GM21529 (cell line): ENCODE measurements at regions not wholly inside any gene's neighbourhood (a gene's known extent, or its start where the extent isn't known, plus 50 kb on each side); places are given as distances from the start of the nearest gene placed in this dataset.
"Not testable (repeated sequence)": the region's sequence is repeated elsewhere in the genome, so short reads cannot be mapped to it uniquely, and the experiment has no call there.

Experiments used
- ATAC-seq: cut with Tn5 transposase; IDR thresholded peaks from one replicate; pipeline ENCODE4 v1.9.1; 2021; ENCODE audit not compliant: unreplicated experiment

GRCh38 chr4:170229006-170229405 lies 139.2 kb upstream of the AADAT start:
- ATAC-seq: no peak

- no peak for ATAC-seq
Observed at GRCh38 chr4:170227928-170228327, 138.2 kb upstream of the AADAT start.

GRCh38 chr4:170226288-170226687 lies 136.5 kb upstream of the AADAT start:
- no peak for ATAC-seq

GRCh38 chr4:170214731-170215130 lies 125.0 kb upstream of the AADAT start:
- ATAC-seq: no peak

- ATAC-seq: no peak
Observed at GRCh38 chr4:170214101-170214500, 124.3 kb upstream of the AADAT start.

GRCh38 chr4:170202721-170203120 lies 113.0 kb upstream of the AADAT start:
- ATAC-seq: no peak

- ATAC-seq: no peak
Observed at GRCh38 chr4:170198747-170199146, 109.0 kb upstream of the AADAT start.

- not testable (repeated sequence) for ATAC-seq
Observed at GRCh38 chr4:170194794-170195193, 105.0 kb upstream of the AADAT start.

- ATAC-seq: no peak
Observed at GRCh38 chr4:170193496-170193895, 103.7 kb upstream of the AADAT start.

GRCh38 chr4:170190265-170190664 lies 100.5 kb upstream of the AADAT start:
- ATAC-seq: no peak

- ATAC-seq: no peak
Observed at GRCh38 chr4:170170861-170171260, 81.1 kb upstream of the AADAT start.

GRCh38 chr4:170169699-170170098 lies 79.9 kb upstream of the AADAT start:
- ATAC-seq: no peak

GRCh38 chr4:170167678-170168077 lies 77.9 kb upstream of the AADAT start:
- no peak for ATAC-seq

GRCh38 chr4:170166193-170166592 lies 76.4 kb upstream of the AADAT start:
- not testable (repeated sequence) for ATAC-seq

GRCh38 chr4:170162416-170162815 lies 72.7 kb upstream of the AADAT start:
- ATAC-seq: no peak

GRCh38 chr4:170157670-170158069 lies 67.9 kb upstream of the AADAT start:
- ATAC-seq: no peak

GRCh38 chr4:170145120-170145519 lies 55.4 kb upstream of the AADAT start:
- ATAC-seq: no peak

- ATAC-seq: no peak
Observed at GRCh38 chr4:170139764-170140163, 50.0 kb upstream of the AADAT start.
